Chondrocyte (in vitro differentiated cells): ENCODE measurements at regions not wholly inside any gene's neighbourhood (a gene's known extent, or its start where the extent isn't known, plus 50 kb on each side); places are given as distances from the start of the nearest gene placed in this dataset.
"Not testable (repeated sequence)": the region's sequence is repeated elsewhere in the genome, so short reads cannot be mapped to it uniquely, and the experiment has no call there.

ENCODE experiments used
- DNase-seq: peaks from one replicate; pipeline ENCODE4 v3.0.0; 2021; ENCODE audit warnings: mixed read lengths, low spot score
- H3K27ac Mint-ChIP-seq: one replicate; pipeline ENCODE4 v1.8.0; 2021; ENCODE audit warnings: mild to moderate bottlenecking, moderate library complexity, mixed read lengths; ENCODE audit not compliant: unreplicated experiment
- H3K27me3 Mint-ChIP-seq: 2 replicates; pipeline ENCODE4 v1.8.0; 2021; ENCODE audit warnings: low read depth, mixed read lengths
- H3K36me3 Mint-ChIP-seq: 2 replicates; pipeline ENCODE4 v1.8.0; 2021; ENCODE audit warnings: low read depth, mixed read lengths
- H3K4me1 Mint-ChIP-seq: 2 replicates; pipeline ENCODE4 v1.8.0; 2021; ENCODE audit warnings: low read depth, mild to moderate bottlenecking, mixed read lengths
- H3K4me3 Mint-ChIP-seq: one replicate; pipeline ENCODE4 v1.8.0; 2021; ENCODE audit warnings: mild to moderate bottlenecking, moderate library complexity, mixed read lengths; ENCODE audit not compliant: unreplicated experiment
- H3K9me3 Mint-ChIP-seq: 2 replicates; pipeline ENCODE4 v1.8.0; 2021; ENCODE audit warnings: low read depth, mixed read lengths
- TF ChIP-seq, protein P1 (sequence below): fragments of 200-600 bp; sonication (generic); IDR thresholded peaks from 2 replicates; pipeline ENCODE4 v1.5.0; 2021; ENCODE audit warnings: antibody characterized with exemption, mild to moderate bottlenecking, moderate library complexity

DNA sequence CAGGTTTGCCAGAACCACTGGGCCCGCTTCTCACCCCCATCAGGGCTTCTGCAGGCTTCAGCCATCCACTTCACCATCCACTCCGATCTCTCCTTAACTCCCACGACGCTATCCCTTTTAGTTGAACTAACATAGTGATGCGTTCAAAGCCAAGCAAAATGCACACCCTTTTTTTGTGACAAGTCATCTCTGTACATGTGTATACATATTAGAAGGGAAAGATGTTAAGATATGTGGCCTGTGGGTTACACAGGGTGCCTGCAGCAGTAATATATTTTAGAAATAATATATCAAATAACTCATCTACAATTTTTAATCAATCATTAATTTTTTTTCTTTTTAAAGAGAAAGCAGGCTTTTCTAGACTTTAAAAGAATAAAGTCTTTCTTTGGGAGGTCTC is 114.6 kb downstream of the NBPF12 start:
- Mint-ChIP-seq H3K9me3 (peaks cover 3% of the 10 kb centered on the region), H3K4me1 (no peaks in the 10 kb centered on the region), H3K36me3 (no peaks in the 10 kb centered on the region), H3K4me3 (no peak overlapping the region), H3K27ac (no peak overlapping the region), H3K27me3 (peaks cover 12% of the 10 kb centered on the region)
- TF ChIP-seq, protein P1, sequence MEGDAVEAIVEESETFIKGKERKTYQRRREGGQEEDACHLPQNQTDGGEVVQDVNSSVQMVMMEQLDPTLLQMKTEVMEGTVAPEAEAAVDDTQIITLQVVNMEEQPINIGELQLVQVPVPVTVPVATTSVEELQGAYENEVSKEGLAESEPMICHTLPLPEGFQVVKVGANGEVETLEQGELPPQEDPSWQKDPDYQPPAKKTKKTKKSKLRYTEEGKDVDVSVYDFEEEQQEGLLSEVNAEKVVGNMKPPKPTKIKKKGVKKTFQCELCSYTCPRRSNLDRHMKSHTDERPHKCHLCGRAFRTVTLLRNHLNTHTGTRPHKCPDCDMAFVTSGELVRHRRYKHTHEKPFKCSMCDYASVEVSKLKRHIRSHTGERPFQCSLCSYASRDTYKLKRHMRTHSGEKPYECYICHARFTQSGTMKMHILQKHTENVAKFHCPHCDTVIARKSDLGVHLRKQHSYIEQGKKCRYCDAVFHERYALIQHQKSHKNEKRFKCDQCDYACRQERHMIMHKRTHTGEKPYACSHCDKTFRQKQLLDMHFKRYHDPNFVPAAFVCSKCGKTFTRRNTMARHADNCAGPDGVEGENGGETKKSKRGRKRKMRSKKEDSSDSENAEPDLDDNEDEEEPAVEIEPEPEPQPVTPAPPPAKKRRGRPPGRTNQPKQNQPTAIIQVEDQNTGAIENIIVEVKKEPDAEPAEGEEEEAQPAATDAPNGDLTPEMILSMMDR = no peak
- no peak for DNase-seq

DNA sequence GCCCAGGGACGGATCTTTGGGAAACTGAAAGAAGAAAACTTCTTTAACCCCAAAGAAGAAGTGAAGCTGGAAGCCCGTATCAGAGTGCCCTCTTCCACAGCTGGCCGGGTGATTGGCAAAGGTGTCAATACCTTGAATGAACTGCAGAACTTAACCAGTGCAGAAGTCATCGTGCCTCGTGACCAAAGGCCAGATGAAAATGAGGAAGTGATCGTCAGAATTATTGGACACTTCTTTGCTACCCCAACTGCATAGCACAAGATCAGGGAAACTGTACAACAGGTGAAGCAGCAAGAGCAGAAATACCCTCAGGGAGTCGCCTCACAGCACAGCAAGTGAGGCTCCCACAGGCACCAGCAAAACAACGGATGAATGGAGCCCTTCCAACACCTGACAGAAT is 114.0 kb downstream of the NBPF12 start:
- no peaks in the 10 kb centered on the region for H3K36me3 Mint-ChIP-seq
- H3K27me3 Mint-ChIP-seq = peaks cover 12% of the 10 kb centered on the region
- no peak for DNase-seq
- H3K4me1 Mint-ChIP-seq = no peaks in the 10 kb centered on the region
- TF ChIP-seq, protein P1 = no peak
- no peak overlapping the region for H3K4me3 Mint-ChIP-seq
- H3K27ac Mint-ChIP-seq = no peak overlapping the region
- H3K9me3 Mint-ChIP-seq = peaks cover 2% of the 10 kb centered on the region

DNA sequence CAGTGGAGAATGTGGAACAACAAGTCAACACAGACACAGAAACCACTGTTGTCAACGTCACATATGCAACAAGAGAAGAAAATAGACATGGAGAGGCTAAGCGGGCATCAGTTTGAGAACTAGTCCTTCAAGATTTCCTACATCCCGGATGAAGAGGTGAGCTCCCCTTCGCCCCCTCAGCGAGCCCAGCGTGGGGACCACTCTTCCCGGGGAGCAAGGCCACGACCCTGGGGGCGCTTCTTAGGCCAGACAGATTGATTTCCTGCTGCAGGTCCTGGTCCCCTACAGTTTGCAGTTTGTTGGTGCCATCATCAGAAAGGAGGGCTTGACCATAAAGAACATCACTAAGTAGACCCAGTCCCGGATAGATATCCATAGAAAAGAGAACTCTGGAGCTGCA is 113.0 kb downstream of the NBPF12 start:
- TF ChIP-seq, protein P1 = no peak
- Mint-ChIP-seq H3K27ac (no peak overlapping the region), H3K9me3 (peaks cover 2% of the 10 kb centered on the region), H3K4me1 (no peaks in the 10 kb centered on the region), H3K36me3 (no peaks in the 10 kb centered on the region), H3K27me3 (peaks cover 8% of the 10 kb centered on the region), H3K4me3 (no peak overlapping the region)
- DNase-seq = no peak

DNA sequence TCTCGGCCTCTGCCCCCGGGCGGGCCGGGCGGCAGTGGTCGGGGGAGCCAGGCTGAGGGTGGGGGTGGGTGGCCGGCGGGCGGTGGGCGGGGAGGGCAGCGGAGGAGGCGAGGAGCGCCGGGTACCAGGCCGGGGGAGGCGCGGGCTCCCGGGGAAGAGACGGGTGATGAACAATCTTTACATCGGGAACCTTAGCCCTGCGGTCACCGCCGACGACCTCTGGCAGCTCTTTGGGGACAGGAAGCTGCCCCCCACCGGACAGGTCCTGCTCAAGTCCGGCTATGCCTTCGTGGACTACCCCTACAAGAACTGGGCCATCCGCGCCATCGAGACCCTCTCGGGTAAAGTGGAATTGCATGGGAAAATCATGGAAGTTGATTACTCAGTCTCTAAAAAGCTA is 112.5 kb downstream of the NBPF12 start:
- Mint-ChIP-seq H3K36me3 (no peaks in the 10 kb centered on the region), H3K27ac (no peak overlapping the region), H3K9me3 (peaks cover 2% of the 10 kb centered on the region), H3K27me3 (peaks cover 10% of the 10 kb centered on the region), H3K4me1 (no peaks in the 10 kb centered on the region), H3K4me3 (no peak overlapping the region)
- peak; percentile 88 for DNase-seq
- TF ChIP-seq, protein P1 = no peak

DNA sequence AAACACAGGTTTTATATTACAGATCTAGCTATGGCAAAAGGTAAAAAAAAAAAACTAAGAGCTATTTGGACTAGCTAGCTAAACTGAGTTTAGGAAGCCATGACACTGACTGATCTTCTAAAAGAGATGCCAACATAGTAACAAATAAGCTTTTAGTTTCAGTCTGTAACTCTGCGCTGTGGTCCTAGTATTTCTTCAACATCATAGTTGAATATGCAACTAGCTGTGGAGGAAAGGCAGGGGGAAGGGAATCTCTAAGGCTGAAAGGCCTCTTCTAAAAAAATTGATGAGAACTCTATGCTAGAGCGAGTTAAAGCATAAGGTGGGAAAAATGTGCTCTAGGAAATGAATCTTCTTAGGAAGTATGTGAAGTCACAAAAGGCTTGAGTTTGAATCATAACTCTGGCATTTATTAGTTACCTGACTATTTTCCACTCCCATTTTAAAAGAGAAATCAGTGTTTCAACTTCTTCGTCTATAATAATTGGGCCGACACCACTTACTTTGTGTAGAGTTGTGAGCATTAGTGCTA is 108.8 kb downstream of the NBPF12 start:
- H3K9me3 Mint-ChIP-seq, H3K4me1 Mint-ChIP-seq, DNase-seq, H3K27ac Mint-ChIP-seq, H3K36me3 Mint-ChIP-seq, H3K4me3 Mint-ChIP-seq: not testable (repeated sequence)
- H3K27me3 Mint-ChIP-seq = peaks cover 14% of the 10 kb centered on the region

DNA sequence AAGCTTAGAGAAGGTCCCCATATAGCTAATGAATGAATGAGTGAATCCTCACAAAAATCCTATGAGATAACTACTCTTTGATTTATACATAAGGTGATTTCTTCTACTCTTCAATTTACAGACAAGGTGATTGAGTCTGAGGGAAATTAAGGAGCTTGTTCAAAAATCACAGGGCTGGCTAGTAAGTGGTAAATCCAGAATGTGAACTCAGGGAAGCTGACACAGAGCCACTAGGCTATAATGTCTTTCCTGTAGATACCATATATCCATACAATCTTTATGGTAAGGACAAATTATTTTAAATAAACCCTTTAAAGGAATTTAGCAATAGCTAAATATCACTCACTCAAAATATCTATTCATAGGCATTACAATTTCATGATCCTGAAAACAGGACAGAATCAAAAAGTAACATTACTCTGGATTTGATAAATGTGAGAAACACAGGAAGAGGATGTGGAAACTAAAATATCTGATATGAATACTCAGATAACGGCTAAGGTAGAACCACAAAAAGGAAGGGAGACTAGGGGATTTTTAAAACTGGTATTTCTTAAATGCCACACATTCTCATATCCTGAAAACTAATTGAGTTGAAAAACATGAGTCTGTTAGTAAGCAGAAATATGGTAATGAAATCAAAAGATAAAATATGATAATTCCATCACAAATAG is 108.2 kb downstream of the NBPF12 start:
- peaks cover 14% of the 10 kb centered on the region for H3K27me3 Mint-ChIP-seq
- TF ChIP-seq, protein P1 = no peak
- H3K36me3 Mint-ChIP-seq = no peaks in the 10 kb centered on the region
- no peak overlapping the region for H3K4me3 Mint-ChIP-seq
- H3K4me1 Mint-ChIP-seq = no peaks in the 10 kb centered on the region
- no peak for DNase-seq
- no peaks in the 10 kb centered on the region for H3K9me3 Mint-ChIP-seq
- H3K27ac Mint-ChIP-seq = no peak overlapping the region
